Medulla oblongata (tissue), 1 donor: ENCODE measurements at regions not wholly inside any gene's neighbourhood (a gene's known extent, or its start where the extent isn't known, plus 50 kb on each side); places are given as distances from the start of the nearest gene placed in this dataset.

Source experiments
- DNase-seq: peaks from one replicate; pipeline ENCODE4 v3.0.0-alpha.2; 2015; ENCODE audit errors: extremely low spot score

DNA sequence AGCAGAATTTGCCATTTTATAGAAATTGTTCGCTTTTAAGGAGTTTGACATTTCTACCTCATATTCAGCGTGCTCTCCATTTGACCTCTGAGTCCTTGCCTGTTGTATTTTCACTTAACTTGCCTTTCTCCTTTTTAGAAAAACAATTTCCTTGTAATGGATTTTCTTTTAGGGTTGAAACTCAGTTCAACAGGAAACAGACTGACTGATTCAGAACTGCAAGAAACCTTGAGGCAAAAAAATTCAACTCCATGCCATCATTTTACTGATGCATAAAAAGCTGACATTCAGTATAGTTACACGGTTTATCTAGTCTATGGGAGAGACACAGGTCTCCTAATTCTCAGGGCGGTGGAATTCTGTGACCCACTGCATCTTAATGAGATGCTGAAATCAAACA lies 59.8 kb downstream of the MRPS30 start:
- no peak for DNase-seq

DNA sequence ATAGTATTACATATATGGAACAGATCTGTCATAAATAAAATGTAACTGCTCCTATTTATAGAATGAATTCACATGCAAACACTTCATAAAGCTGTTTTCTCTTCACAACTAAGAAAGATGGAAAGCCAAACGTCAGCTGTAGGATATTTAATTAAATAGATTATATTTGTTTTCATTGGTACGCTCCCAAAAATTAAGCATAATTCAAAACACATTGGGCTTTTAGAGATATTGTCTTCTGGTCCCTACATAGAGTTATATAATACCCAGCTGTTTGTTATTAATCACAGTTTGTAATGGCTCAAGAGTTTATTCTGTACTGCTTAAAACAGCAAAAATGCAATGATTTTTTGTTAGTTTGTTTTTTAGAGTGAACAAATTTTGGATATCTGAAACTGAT lies 61.2 kb downstream of the MRPS30 start:
- no peak for DNase-seq

DNA sequence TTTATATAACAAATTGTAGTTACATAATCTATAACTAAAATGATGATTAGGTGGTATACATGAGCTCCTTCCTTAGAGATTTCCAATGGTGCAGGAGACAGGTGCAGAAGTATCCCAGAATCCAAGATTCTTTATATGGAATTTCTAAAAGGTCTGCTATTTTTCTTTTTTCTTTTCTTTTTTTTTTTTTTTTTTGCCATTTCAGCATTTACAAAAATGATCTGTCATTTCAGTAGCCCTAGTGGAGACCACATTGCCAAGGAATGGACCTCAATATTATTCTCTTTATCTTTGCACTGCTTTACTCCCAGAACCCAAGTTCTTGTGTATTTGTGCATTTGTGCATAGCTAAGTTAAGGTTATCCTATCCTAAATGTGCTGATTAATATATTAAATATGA lies 61.7 kb downstream of the MRPS30 start:
- no peak for DNase-seq

DNA sequence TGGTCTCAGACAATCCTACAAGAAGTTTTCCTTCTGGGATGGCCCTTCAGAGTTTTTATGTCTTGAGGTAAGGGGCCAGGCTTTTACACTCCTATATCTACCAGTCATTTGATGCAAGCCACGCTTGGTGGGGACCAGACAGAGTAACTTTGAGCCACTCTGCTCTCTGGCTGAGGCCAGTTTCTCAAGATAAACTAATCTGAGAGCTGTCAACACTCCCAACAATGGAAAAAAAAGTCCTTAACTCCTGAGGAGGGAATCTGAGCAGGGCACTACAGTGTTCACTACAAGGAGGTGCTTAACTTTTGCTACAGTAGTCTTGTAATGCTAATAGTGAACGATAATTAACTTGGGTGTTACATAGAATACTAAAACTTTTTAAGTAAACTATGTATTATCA lies 62.7 kb downstream of the MRPS30 start:
- no peak for DNase-seq

DNA sequence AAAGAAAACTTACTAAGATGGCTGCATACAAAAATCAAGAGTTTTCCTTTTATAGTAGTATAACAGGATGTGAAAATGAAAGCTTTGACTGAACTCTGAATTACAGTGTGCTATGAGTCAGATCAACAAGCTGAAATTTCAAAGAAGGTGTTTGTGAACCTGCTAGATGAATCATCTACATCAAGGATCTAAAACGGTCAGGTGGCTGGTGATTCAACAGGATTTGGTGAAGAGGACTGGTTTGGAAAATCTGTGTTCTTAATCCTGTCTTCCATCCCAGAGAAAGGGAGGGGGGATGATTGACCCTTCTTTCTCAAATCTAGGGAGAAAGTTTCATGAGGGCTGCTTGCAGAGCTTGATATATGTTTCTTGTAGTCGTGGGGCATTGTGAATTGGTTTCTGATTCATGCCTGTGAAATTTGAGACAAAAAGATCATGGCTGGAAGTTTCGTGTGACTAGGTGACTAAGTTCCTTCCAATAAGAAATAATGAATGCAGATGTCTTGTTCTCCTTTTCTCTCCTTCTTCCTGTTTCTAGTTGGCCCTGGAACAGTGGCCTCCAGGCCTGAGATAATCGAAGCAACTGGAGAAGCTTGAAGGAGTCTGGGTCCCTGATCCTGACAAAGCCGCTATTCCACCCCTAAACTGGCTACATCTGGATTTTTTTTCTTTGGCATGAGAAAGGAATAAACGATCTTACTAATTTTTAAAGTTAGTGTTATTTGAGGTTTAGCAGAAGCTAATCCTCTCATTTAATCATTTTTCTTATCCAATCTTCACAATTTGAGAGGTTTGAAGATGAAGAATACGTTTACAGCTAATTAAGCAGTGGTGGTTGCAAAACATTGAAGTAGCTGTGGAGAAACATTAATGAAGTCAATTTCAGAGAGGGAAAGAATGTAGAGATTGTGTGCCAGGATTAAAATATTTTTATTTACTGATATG lies 67.2 kb downstream of the MRPS30 start:
- no peak for DNase-seq

DNA sequence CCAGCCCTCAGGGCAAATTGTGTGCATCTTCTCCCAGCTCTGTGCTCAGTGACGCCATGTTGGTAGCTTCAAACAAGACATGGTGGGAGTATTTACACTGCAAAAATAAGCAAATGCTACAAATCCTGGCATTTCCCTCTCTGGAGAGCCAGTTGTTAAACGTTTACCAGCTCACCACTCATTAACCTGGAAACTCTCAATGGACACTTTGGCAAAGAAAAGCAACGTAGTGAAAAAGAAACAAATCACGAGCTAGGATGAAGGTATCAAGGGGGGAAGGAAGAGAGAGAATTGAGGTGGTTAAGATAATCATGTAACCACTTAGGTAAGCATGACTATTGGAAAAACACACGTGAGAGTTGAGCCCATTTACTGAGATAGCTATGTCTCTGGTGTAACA lies 72.5 kb downstream of the MRPS30 start:
- no peak for DNase-seq

DNA sequence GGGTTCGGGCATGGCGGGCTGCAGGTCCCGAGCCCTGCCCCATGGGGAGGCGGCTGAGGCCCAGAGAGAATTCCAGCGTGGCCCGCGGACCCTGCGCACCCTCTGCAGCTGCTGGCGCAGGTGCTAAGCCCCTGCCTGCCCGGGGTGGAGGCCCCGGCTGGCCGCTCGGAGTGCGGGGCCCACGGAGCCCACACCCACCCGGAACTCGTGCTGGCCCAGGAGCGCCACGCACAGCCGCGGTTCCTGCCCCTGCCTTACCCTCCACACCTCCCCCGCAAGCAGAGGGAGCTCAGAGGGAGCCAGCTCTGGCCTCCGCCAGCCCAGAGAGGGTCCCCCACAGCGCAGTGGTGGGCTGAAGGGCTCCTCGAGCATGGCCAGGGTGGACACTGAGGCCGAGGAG lies 75.3 kb downstream of the MRPS30 start:
- DNase-seq = no peak

DNA sequence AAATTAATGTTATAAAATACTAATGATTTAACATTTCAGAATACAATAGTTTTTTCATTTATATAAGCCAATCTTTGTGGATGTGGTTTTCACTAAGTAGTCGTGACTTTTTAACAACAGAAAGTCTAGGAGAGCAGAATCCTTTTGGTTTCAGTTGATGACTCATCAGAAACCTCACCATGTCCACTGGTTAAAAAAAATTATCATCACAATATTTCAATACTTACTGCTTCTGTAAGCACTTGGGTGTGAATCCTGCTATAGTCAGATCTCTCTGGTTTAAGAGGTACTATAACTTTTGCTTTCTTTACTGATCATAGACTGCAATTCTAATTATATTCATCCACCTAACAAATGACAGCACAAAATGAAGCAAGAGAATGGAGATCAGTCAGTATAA lies 77.2 kb downstream of the MRPS30 start:
- DNase-seq = no peak

DNA sequence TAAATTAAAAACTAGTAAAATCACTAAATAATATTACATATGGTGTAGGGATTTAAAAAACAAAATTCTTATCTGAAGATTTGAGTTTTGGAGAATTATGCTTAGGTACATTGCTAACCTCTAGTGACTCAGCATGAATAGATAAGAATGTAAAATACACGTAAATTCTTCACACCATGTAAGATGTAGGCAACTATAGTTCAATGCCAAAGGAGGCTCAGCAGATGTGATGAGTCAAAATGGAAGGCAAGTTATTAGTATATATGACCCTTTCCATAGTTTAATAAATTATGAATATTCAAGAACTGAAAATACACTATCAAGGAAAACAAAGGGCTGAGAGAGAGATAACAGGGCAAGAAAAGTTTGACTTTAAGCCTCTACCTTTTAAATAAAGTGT lies 79.0 kb downstream of the MRPS30 start:
- no peak for DNase-seq

DNA sequence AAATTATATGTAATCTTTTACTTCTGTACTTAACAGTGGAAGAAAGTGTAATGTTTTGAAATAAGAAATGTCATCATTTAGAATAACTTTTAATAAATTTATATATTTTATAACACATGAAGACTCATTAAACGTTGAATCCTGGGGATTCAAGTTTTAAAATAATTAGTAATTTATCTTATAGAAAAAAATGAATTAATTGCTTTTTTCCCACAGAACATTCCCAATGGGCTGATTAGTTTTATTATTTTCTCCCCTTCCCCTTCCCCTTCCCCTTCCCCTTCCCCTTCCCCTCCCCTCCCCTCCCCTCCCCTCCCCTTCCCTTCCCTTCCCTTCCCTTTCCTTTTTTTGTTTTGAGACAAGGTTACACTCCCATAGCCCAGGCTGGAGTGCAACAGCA lies 79.7 kb downstream of the MRPS30 start:
- DNase-seq = no peak

DNA sequence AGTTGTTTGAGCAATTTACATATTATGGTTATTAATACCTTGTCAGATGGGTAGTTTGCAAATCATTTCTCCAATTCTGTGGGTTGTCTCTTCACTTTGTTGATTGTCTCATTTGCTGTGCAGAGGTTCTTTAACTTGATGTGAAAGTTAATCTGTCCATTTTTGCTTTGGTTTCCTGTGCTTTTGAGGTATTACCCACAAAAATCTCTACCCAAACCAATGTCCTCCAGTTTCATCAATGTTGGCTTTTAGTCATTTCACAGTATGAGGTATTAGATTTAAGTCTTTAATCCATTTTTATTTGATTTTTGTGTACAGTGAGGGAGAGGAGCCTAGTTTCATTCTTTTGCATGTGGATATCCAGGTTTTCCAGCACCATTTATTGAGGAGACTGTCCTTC lies 82.4 kb downstream of the MRPS30 start:
- no peak for DNase-seq

DNA sequence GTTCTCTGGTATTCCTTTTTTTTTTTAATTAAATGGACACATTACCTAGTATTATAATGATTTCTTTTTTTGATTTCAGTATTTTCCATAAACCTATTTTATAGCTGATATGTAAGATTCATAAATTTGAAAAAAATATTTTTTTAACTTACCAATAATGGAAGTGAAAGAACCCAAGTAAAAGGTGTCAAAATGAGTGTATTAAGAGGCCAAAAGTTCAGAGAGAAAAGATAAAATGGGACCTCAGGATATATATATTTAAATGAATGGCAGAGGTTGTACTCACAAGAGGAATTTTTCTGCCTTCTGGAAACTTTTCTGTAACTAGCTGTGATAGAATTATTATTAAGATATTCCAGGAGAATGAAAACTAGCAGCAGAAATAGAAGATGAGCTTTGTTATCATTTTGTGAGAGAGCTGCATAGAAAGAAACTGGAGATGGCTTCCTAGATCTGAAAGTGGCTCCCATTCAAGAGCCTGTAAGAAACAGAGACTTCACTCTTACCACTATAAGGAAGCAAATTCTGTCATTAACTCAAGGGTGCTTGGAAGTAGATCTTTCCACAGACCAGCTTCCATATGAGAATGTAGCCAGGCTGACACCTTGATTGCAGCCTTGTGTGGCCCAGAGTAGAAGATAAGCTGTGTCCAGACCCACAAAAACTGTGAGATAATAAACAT lies 91.7 kb downstream of the MRPS30 start:
- DNase-seq = no peak

DNA sequence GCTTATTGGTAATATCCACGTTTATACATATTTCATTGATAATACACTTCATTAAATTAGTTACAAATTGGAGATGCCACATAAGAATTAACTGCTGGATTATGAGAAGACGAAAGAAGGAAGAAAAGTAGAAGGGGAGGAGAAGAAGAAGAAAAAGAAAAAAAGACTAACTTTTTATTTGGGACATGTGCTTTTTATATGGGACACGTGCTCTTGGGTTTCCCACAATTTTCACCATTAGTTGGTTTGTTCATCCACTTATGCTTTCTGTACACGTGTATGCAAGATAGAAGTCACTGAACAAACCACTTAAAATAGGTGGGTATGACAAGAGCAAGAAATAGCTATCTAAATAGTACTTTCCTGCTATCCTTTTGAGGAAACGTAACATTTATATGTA lies 98.6 kb downstream of the MRPS30 start:
- DNase-seq = no peak

DNA sequence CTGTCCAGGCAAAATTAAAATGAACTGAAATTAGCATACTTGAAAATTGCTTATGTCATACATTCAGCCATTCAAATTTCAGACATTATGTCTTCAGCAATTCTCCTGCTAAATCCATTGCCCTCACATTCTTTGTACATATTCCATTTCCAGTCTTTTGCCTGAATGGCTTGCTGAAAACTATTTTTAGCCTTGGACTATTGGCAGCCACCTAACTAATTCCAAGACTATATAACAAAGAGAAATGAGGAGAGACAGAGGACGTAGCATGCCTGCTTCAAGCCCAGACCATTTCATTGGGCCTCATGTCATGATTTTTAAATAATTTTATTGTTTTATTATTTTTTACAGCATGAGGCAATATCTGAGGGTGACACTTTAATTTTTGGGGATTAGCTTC lies 100.3 kb downstream of the MRPS30 start:
- DNase-seq = peak; percentile 37

DNA sequence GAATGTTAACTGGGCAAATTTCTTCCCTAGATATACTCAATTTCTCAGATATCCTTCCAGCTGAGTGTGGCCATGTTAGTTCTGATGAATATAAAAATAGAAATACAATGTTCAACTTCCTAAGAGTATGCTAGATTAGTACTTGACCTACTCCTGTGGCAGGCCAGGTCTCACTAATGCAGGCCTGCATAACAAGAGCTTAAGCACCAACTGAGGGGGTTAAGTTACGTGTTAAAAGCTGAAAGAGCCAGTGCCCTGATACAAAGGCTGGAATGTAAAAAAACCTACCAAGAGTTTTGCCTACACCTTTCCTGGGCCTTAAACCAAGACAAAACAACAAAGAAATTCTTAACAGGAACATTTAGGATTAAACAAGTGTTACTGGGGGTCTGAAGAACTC lies 102.8 kb downstream of the MRPS30 start:
- no peak for DNase-seq

DNA sequence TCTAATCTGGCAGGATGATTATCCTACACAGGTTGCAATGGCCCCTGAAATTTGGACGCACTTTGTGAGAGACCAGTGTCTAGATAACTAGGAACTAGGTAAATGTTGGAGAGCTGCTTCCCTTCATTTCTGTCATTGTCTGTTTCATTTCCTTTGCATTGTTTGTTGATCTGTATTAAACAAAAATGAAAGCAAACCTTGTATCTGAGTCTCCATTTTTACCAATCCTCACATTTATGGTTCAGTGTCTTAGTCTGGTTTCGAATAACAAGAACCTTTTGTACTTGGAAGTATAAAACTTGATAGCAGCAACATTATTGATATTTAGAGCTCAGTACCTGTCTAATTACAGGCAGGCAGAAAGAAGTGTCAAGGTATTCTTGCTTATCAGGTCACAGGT lies 105.5 kb downstream of the MRPS30 start:
- no peak for DNase-seq

DNA sequence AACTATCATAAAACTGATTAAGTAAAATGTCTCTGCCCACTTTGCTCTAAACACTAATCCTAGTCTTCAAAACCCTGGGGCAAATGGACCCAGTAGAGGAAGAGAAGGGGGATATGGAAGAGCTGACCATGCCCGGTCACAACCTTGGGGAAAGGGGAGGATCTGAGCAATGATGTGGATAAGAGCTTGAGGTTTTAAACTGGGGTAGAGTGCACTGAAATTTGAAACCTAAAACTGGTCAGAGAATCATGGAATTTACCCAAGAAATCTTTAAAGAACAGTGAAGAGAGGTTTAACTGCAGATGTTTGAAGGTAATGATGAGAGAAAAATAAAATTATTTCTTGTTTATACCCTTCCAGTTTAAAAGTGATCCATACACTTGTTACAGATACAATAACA lies 110.8 kb downstream of the MRPS30 start:
- DNase-seq = no peak

DNA sequence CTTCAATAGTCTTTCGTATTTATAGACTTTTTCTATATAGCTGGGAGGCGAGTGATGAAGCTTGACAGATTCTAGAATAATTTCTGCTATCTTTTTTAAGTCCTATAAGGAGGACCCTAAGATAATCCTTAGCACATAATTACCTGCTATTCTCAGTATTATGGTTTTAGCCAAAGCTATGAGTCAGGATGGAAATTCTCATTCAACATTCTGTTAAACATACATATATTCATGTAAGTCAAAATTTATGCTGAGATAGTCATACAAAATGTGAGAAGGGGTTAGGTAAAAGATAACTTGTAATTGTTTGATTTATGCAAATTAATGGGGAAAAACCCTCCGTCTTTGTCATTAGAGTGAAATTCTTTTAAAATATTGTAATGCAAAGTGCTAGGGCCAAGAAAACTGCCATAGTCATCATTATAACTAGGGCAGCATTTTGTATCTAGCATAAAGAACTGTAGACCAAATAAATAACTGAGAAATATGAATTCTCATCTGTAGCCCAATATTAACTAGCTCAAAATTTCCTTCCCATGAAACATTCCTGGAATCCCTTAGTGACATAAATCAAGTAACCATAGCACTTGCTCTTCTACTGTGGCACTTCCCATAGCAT lies 118.5 kb downstream of the MRPS30 start:
- no peak for DNase-seq

DNA sequence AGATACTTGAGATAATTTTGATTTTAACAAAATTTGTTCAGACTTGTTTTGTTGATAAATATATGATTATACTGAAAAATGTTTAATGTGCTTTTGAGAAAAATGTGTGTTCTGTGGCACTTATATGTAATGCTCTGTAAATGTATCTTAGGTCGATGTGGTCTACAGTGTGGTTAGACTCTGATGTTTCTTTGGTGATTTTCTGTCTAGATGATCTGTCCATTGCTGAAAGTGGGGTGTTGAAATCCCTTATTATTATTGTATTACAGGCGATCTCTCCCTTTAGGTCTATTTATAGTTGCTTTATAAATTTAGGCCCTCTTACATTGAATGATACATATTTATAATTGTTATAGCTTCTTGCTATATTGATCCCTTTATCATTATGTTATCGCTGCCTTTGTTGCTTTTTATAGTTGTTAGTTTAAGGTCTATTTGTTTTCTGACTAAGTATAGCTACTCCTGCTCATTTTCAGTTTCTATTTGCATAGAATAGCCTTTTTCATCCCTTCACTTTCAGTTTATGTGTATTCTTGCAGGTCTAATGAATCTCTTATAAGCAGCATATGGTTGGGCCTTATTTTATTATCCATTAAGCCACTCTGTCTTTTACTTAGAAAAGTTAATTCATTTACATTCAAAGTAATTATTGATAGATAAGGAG lies 124.3 kb downstream of the MRPS30 start:
- no peak for DNase-seq

DNA sequence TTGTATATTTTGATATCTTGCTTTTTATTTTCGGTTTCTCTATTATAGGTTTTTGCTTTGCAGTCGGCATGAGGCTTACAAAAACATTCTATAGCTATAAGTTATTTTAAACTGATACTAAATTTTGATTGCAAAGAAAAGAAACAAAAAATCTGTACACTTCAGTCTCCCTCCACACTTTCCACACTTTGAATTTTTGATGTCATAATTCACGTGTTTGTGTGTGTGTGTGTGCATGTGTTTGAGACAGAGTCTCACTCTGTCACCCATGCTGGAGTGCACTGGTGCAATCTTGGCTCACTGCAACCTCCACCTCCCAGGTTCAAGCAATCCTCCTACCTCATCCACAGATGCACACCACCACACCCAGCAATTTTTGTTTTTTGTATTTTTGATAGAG lies 124.9 kb downstream of the MRPS30 start:
- DNase-seq = no peak

DNA sequence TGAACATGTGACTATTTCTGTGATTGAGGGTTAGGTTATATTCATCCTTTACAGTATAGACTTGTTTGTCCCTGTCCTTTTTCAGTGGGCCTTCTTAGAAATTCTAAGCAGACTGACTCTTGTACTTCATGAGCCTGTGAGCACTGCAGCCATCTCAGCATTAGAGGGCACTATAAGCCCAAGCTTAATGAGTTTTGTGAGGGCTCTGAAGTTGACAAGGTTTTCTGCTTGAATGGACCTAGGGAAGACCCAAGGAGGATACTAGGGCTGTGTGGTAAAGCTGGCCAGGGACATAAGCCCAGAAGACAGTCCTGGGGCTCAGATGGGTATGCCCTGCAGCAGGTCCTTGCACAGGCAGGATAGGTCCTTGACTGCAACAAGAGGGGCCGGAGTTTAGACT lies 126.5 kb downstream of the MRPS30 start:
- DNase-seq = no peak

DNA sequence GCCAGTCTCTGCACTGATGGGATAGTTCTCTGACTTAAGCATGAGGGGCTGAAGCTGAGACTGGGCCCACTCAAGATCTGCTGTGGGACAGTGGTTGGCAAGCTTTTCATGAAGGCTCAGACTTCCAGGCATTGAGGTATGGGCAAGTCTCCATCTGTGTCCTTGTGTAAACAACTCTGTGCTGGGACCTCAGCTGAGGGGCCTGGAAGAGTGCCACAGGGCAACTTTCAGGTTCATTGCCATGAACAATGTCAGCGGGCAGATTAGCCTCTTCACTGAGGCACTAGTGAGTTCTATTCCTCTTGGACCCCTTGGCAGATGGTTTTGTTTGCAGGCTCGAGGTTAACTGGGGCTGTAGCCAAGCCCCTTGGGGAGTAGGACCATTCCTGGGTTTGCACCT lies 127.1 kb downstream of the MRPS30 start:
- peak; percentile 32 for DNase-seq
